WTC11 (cell line): ENCODE measurements at regions not wholly inside any gene's neighbourhood (a gene's known extent, or its start where the extent isn't known, plus 50 kb on each side); places are given as distances from the start of the nearest gene placed in this dataset.

Source experiments
- ATAC-seq: fragments of 200-7000 bp; cut with Tn5 transposase; 2 replicates; pipeline ENCODE4 v1.10.0; 2021; ENCODE audit warnings: mild to moderate bottlenecking, moderate library complexity
- CTCF ChIA-PET: fragments of 300-600 bp; sonication (Branson Sonifier 250); formaldehyde crosslinking; loops from one replicate; lab custom pipeline; 2021; ENCODE audit warnings: antibody characterized with exemption; lab: Charles Lee
- POLR2A ChIA-PET: fragments of 350-600 bp; sonication (Branson Sonifier 250); formaldehyde crosslinking; loops from one replicate; lab custom pipeline; 2021; ENCODE audit warnings: antibody characterized with exemption; lab: Charles Lee
- DNase-seq: peaks from one replicate; pipeline ENCODE4 v3.0.0; 2021; ENCODE audit warnings: low spot score
- H3K27ac Mint-ChIP-seq: 2 replicates; pipeline ENCODE4 v1.8.0; 2021; ENCODE audit warnings: mixed read lengths
- H3K27me3 Mint-ChIP-seq: 2 replicates; pipeline ENCODE4 v1.8.0; 2021; ENCODE audit warnings: low read depth, mild to moderate bottlenecking, moderate library complexity, mixed read lengths
- H3K36me3 Mint-ChIP-seq: 2 replicates; pipeline ENCODE4 v1.8.0; 2021; ENCODE audit warnings: mixed read lengths
- H3K4me1 Mint-ChIP-seq: 2 replicates; pipeline ENCODE4 v1.8.0; 2022; ENCODE audit warnings: mixed read lengths
- H3K4me3 Mint-ChIP-seq: 2 replicates; pipeline ENCODE4 v1.8.0; 2021; ENCODE audit warnings: mild to moderate bottlenecking, moderate library complexity, mixed read lengths
- H3K9me3 Mint-ChIP-seq: 2 replicates; pipeline ENCODE4 v1.8.0; 2021; ENCODE audit warnings: mixed read lengths
- ATF3 ChIP-seq: sonication (generic); formaldehyde crosslinking; conservative IDR thresholded peaks from 2 replicates; pipeline ENCODE4 v1.8.1; 2022; ENCODE audit warnings: mild to moderate bottlenecking, missing genetic modification reagents
- CDX4 ChIP-seq: fragments of 250-450 bp; sonication (Bioruptor Pico); IDR thresholded peaks from 2 replicates; pipeline ENCODE4 v1.9.0; 2021; ENCODE audit warnings: moderate library complexity, mild to moderate bottlenecking, inconsistent platforms, borderline replicate concordance
- CTCF ChIP-seq: fragments of 200-600 bp; IDR thresholded peaks from 2 replicates; pipeline ENCODE4 v1.8.0; 2022; ENCODE audit warnings: antibody characterized with exemption
- E2F4 ChIP-seq: sonication (generic); formaldehyde crosslinking; IDR thresholded peaks from 2 replicates; pipeline ENCODE4 v1.8.1; 2022; ENCODE audit warnings: low read depth, mild to moderate bottlenecking, moderate library complexity, missing genetic modification reagents, borderline replicate concordance
- ELF4 ChIP-seq: sonication (generic); formaldehyde crosslinking; IDR thresholded peaks from 2 replicates; pipeline ENCODE4 v1.8.1; 2022; ENCODE audit warnings: low read depth, mild to moderate bottlenecking, moderate library complexity, missing genetic modification reagents
- ERG ChIP-seq: fragments of 250-450 bp; sonication (Bioruptor Pico); IDR thresholded peaks from 2 replicates; pipeline ENCODE4 v1.8.0; 2021; ENCODE audit warnings: mild to moderate bottlenecking
- FOXP1 ChIP-seq: sonication (generic); formaldehyde crosslinking; IDR thresholded peaks from 2 replicates; pipeline ENCODE4 v1.8.0; 2022; ENCODE audit warnings: missing genetic modification reagents, mild to moderate bottlenecking, moderate library complexity, borderline replicate concordance
- GTF2I ChIP-seq: fragments of 250-450 bp; sonication (Bioruptor Pico); conservative IDR thresholded peaks from 2 replicates; pipeline ENCODE4 v1.4.0; 2021; ENCODE audit warnings: mild to moderate bottlenecking
- HMGA2 ChIP-seq: fragments of 250-450 bp; sonication (Bioruptor Pico); IDR thresholded peaks from 2 replicates; pipeline ENCODE4 v1.4.0; 2021; ENCODE audit warnings: mild to moderate bottlenecking, moderate library complexity
- MXD4 ChIP-seq: fragments of 250-450 bp; sonication (Bioruptor Pico); IDR thresholded peaks from 2 replicates; pipeline ENCODE4 v1.8.0; 2021; ENCODE audit warnings: mild to moderate bottlenecking, moderate library complexity, borderline replicate concordance
- MYBL2 ChIP-seq: sonication (generic); formaldehyde crosslinking; IDR thresholded peaks from 2 replicates; pipeline ENCODE4 v1.8.1; 2023; ENCODE audit warnings: mild to moderate bottlenecking, moderate library complexity, missing genetic modification reagents
- NR3C1 ChIP-seq: sonication (generic); formaldehyde crosslinking; conservative IDR thresholded peaks from 2 replicates; pipeline ENCODE4 v1.8.1; 2023; ENCODE audit warnings: low read depth, mild to moderate bottlenecking, missing genetic modification reagents
- PRDM15 ChIP-seq: sonication (generic); formaldehyde crosslinking; IDR thresholded peaks from 2 replicates; pipeline ENCODE4 v1.8.0; 2022; ENCODE audit warnings: missing genetic modification reagents
- PRRX2 ChIP-seq: fragments of 250-450 bp; sonication (Bioruptor Pico); IDR thresholded peaks from 2 replicates; pipeline ENCODE4 v1.8.0; 2021; ENCODE audit warnings: mild to moderate bottlenecking
- SMAD4 ChIP-seq: sonication (generic); formaldehyde crosslinking; IDR thresholded peaks from 2 replicates; pipeline ENCODE4 v1.8.0; 2022; ENCODE audit warnings: mild to moderate bottlenecking, missing genetic modification reagents
- TEAD1 ChIP-seq: sonication (generic); formaldehyde crosslinking; IDR thresholded peaks from 2 replicates; pipeline ENCODE4 v1.8.0; 2022; ENCODE audit warnings: mild to moderate bottlenecking, missing genetic modification reagents
- TP53 ChIP-seq: sonication (generic); formaldehyde crosslinking; IDR thresholded peaks from 2 replicates; pipeline ENCODE4 v1.8.1; 2023; ENCODE audit warnings: mild to moderate bottlenecking, missing genetic modification reagents
- USF2 ChIP-seq: sonication (generic); formaldehyde crosslinking; IDR thresholded peaks from 2 replicates; pipeline ENCODE4 v1.8.1; 2023; ENCODE audit warnings: mild to moderate bottlenecking, missing genetic modification reagents, moderate library complexity
- ZMAT4 ChIP-seq: fragments of 250-450 bp; sonication (Bioruptor Pico); IDR thresholded peaks from 2 replicates; pipeline ENCODE4 v1.9.0; 2021; ENCODE audit warnings: mild to moderate bottlenecking
- ZNF219 ChIP-seq: sonication (generic); formaldehyde crosslinking; IDR thresholded peaks from 2 replicates; pipeline ENCODE4 v1.8.0; 2023; ENCODE audit warnings: missing genetic modification reagents, mild to moderate bottlenecking, borderline replicate concordance
- ZNF532 ChIP-seq: fragments of 250-450 bp; sonication (Bioruptor Pico); IDR thresholded peaks from 2 replicates; pipeline ENCODE4 v1.9.0; 2021; ENCODE audit warnings: mild to moderate bottlenecking, borderline replicate concordance

- Mint-ChIP-seq H3K9me3 (peaks cover 11% of the 10 kb centered on the region; the same call in 1 of the 2 replicates), H3K27me3 (no peaks in the 10 kb centered on the region), H3K36me3 (no peaks in the 10 kb centered on the region), H3K4me1 (no peaks in the 10 kb centered on the region), H3K4me3 (no peak overlapping the region), H3K27ac (no peak overlapping the region)
- DNase-seq, result no peak
- ChIA-PET POLR2A (no interaction called here), CTCF (no interaction called here)
- TF ChIP-seq NR3C1, result no peak
- no peak for TF ChIP-seq CTCF
- TF ChIP-seq ZNF219 (CRISPR knock-in tag), result no peak
- TF ChIP-seq PRRX2 (CRISPR knock-in tag), result no peak
- ATAC-seq, result no peak
These were observed 863.3 kb downstream of the CENPC start for GRCh38 chr4:66681962-66682361.

- Mint-ChIP-seq H3K4me1 (peaks cover 7% of the 10 kb centered on the region), H3K4me3 (no peak overlapping the region), H3K9me3 (no peaks in the 10 kb centered on the region), H3K27me3 (no peaks in the 10 kb centered on the region), H3K27ac (no peak overlapping the region), H3K36me3 (no peaks in the 10 kb centered on the region)
- DNase-seq (no peak), ATAC-seq (no peak)
- CTCF ChIA-PET, result no interaction called here
- POLR2A ChIA-PET, result no interaction called here
- no peak for TF ChIP-seq E2F4
- TF ChIP-seq MXD4 (CRISPR knock-in tag), result no peak
- no peak for TF ChIP-seq ATF3
- no peak for TF ChIP-seq ZMAT4
- no peak for TF ChIP-seq TP53 (CRISPR knock-in tag)
- TF ChIP-seq PRDM15 (CRISPR knock-in tag), result no peak
- TF ChIP-seq SMAD4 (CRISPR knock-in tag), result no peak
- TF ChIP-seq MYBL2 (CRISPR knock-in tag), result no peak
- TF ChIP-seq HMGA2 (CRISPR knock-in tag), result no peak
- TF ChIP-seq ERG (CRISPR knock-in tag), result no peak
- TF ChIP-seq TEAD1 (CRISPR knock-in tag), result no peak
- TF ChIP-seq ELF4 (CRISPR knock-in tag), result no peak
- TF ChIP-seq FOXP1 (CRISPR knock-in tag), result no peak
- no peak for TF ChIP-seq CDX4 (CRISPR knock-in tag)
- TF ChIP-seq GTF2I (CRISPR knock-in tag), result no peak
- TF ChIP-seq USF2 (CRISPR knock-in tag), result no peak
- no peak for TF ChIP-seq ZNF532 (CRISPR knock-in tag)
- no peak for TF ChIP-seq NR3C1
- TF ChIP-seq, all 79 proteins: peak for 0
These were observed 878.1 kb downstream of the CENPC start for GRCh38 chr4:66667249-66667648.
